GM18505 (cell line): ENCODE measurements at regions not wholly inside any gene's neighbourhood (a gene's known extent, or its start where the extent isn't known, plus 50 kb on each side); places are given as distances from the start of the nearest gene placed in this dataset.
"Not testable (repeated sequence)": the region's sequence is repeated elsewhere in the genome, so short reads cannot be mapped to it uniquely, and the experiment has no call there.

Source experiments
- ATAC-seq: cut with Tn5 transposase; IDR thresholded peaks from one replicate; pipeline ENCODE4 v1.9.1; 2021; ENCODE audit not compliant: unreplicated experiment
- POLR2A ChIP-seq: IDR thresholded peaks from 4 replicates; pipeline ENCODE4 v1.6.1; 2011; ENCODE audit warnings: borderline replicate concordance; ENCODE audit not compliant: insufficient read depth, insufficient read length; ENCODE audit errors: extremely low read depth

DNA sequence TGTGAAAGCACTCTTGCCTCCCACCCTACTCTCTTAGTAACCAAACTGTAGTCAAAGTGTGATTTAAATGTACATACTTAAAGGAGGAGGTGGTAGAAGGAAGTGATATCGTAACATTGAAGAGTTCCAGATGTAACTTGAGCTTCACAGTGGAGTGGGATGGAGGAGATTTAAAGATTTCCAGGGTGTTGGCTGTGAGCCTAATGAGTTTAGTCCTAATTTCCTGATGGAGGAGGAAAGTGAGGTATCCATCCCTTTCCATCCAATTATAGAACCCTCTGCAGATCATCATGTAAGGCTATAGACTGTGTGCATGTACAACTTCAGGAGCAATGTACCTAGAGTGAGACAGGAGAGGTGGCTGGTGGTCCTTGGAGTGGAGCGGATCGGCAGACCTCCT lies 1163.9 kb upstream of the SEMA6A start:
- TF ChIP-seq POLR2A, result no peak
- ATAC-seq, result no peak

DNA sequence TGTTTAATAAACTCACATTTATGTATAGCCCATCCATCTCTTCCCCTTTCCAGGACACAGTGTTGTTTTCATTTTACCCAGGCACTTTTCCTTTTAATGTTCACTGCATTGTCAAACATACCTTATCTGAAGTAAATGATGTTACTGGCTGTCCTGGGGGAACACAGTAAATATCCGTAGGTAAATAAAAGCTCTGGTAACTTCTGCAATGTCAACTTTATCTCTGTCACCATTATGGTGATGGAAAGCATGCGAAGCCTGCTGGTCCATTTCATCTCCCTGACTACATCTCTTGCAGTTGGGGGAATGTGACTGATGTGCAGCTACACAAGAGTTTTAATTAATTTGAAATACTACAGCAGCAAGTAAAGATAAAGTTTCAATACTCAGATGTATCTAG lies 1162.1 kb upstream of the SEMA6A start:
- TF ChIP-seq POLR2A, result no peak
- no peak for ATAC-seq

DNA sequence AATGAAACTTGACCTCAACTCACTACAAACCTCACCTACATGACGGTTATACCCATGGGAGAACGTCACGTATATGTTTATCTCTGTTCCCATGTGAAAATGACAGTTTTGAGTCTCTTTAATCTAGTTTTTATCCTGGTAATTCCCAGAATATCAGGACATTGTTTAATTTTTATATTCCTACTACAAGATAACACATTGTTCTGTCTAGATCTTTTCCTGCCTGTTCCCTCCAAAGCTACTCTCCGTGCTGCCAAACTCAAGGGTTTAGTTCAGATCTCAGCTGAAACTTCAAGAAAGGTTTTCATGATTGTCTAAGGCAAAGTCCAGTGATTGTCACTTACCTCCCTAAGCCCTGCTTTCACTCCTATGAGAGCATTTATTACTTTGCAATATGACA lies 1159.4 kb upstream of the SEMA6A start:
- ATAC-seq, result no peak

DNA sequence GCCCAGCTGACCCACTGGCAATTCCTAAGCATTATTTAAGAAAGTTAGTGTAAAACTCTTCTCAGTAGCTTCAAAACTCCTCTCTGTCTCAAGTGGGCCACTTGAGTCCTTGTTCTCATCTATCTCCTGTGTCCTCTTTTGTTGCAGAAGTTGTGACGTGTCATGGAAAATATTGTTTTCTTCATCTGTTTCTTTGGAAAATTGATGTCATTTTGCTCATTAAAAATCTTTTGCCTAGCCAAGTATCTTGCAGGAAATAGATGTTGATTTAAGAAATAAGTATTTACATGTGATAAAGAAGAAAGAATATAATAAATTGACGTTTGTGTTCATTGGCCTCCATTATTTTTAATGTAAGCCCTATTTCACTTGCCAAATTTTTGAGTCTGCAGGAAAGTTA lies 1158.4 kb upstream of the SEMA6A start:
- TF ChIP-seq POLR2A, result no peak
- ATAC-seq, result no peak

More for the DNA sequence above, 1159.4 kb upstream of the SEMA6A start:
- TF ChIP-seq POLR2A, result no peak

DNA sequence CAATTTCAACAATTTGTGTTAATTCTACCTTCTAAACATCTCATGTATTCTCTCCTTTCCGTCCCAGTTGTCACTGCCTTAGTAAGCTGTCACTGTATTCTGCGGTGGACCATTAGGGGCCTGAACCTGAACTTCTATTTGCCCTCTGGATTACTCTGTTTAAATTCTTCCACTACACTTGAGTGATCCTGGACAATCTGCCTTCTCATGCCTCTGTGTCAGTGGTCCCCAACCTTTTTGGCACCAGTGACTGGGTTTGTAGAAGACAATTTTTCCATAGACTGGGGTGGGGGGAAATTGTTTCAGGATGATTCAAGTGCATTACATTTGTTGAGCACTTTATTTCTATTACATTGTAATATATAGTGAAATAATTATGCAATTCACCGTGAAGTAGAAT lies 1157.6 kb upstream of the SEMA6A start:
- no peak for TF ChIP-seq POLR2A
- no peak for ATAC-seq

DNA sequence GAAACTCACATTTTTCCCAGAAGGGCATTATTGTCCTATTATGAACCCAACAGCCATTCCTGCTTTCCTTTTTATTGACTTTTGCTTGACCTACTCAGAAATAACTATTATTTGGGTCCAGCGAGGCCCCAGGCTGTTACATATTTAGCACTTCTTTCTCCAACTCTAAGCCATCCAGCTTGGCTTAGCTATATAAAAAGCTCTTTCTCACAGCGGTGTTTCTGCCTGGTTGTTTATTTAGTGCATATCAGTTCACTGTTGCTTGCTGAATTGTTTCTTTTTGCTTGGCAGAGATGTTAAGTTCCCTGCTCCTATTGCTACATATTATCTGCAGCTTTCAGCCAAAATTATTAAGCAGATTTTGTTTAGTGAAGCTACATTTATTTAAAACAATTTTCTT lies 1156.8 kb upstream of the SEMA6A start:
- TF ChIP-seq POLR2A, result no peak
- ATAC-seq, result no peak

DNA sequence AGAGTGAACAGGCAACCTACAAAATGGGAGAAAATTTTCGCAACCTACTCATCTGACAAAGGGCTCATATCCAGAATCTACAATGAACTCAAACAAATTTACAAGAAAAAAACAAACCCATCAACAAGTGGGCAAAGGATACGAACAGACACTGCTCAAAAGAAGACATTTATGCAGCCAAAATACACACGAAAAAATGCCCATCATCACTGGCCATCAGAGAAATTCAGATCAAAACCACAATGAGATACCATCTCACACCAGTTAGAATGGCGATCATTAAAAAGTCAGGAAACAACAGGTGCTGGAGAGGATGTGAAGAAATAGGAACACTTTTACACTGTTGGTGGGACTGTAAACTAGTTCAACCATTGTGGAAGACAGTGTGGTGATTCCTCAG lies 1146.2 kb upstream of the SEMA6A start:
- ATAC-seq, result not testable (repeated sequence)

DNA sequence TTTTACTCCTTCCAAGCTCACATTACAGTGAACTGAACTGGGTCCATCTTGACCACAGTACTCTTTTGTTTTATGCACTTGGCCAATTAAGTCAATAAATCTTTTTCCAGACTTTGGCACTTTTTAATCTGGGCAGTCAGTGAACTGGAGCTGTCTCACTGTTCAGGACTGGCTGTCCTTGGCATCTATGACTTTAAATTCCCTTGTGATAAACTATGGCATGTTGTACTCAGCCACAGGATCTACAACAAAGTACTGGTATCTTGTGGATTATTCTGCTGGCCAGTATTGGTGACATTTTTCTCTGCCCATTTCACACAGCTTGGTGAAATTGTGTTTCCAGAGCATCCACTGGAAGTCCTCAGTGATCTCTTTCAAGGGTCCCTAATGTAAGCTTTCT lies 1144.8 kb upstream of the SEMA6A start:
- no peak for TF ChIP-seq POLR2A
- no peak for ATAC-seq

DNA sequence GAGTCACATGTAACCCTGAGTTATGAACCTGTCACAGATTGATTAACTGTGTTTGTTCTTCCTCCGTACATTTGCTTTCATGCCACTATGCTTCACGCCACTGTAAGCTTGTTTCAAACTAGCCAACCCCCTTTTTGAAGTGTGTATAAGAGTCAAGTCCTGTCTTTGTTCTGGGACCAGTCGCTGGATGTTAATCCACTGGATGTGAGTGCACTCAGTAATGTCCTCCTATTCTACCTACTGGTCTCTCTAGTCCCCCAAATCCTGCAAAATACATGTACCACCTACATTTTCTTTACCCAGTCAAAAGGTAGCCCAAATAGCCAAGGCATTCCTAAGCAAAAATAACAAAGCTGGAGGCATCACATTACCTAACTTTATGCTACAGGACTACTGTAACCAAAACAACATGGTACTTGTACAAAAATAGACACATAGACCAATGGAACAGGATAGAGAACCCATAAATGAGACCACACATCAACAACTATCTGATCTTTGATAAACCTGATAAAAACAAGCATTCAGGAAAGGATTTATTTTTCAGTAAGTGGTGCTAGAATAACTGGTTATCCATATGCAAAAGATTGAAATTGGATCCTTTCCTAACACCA lies 1139.1 kb upstream of the SEMA6A start:
- TF ChIP-seq POLR2A, result no peak
- no peak for ATAC-seq

DNA sequence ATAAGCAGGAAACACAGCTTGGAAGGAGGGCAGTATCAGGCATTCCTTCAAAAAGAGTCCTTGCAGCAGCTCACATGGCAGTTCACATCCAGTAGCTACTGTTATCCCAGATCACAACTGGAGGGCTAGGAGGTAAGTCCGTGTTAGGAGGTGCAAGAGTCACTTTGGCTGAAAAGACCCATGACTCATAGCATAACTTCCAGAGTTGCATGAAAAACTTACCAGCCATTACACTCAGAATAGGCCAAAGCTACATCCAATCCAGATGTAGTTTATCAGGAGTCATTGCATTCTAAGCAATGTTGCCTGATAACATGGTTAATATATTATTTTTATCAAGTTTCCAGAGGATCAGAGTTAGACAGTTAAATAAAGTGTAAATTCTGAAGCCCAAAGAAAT lies 1126.4 kb upstream of the SEMA6A start:
- TF ChIP-seq POLR2A, result no peak
- no peak for ATAC-seq

DNA sequence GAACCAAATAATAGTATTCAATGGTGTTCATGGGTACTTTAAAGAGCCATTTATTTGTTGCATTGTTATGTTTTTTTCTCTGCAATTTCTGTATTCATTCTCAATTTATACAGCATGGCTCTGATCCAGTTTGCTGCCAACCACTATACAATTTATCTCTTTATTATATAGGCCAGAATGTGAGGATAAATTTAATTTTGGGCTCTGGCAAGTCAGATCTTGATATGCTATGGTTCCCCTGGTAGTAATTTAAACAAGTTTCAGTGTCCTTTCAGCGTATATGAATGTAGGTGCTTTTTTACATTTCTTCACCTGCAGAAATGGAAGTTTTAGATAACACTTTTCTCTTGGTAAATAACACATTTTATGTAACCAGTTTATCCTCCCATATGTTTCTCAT lies 1118.0 kb upstream of the SEMA6A start:
- ATAC-seq, result no peak
- TF ChIP-seq POLR2A, result no peak

DNA sequence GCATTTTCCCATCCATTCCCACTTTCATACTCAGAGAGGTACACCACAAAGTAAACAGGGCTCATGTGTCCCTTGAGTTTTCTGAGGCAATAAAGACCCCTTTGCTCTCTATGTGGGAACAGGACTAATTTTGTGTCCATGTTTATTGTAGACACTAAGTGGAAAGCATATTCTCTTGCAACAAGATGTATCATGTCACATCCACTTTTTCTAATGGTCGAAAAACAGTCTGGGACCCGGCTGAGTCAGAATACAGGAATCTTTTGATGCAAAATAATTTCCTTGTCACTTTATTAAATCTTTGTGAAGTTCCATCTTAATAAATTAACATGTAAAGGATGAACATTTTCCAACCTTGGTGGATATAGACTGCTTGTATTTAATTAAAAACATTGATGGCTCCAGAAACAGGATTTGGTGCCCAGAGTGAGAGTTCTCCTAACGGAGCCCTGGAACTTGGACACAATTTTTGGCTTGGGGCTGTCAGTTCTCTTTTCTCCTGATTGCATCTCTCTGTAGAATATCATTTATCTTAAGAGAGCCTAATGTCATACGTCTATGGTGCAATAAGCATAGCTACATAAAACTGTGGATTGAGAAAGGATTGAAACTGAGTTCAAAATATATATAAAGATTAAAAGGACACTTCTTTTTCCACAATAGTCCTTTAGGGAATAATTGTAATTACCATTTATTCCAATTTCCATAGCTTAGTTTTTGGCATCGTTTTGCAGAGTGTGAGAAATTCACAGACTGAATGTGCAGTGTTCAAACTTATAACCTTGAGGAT lies 1116.7 kb upstream of the SEMA6A start:
- no peak for ATAC-seq
- no peak for TF ChIP-seq POLR2A

DNA sequence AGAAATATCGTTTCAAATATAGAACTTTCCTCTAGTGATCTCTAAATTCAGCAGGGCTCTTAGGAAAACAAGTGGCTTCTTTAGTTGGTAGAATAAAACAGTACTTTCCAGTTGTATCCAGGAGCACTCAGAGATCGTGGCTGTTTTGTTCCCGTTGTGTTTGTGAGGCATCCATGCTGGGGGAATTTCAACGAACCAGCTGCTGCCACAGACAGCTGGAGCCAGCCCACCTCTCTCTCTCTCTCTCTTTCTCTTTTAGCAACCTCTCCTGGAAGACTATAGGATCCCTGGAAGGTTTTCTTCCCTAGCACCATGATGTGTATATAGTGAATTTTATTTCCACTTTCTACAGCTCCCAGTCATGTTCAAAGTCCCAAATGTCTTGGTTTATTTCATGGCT lies 1116.0 kb upstream of the SEMA6A start:
- ATAC-seq, result no peak

DNA sequence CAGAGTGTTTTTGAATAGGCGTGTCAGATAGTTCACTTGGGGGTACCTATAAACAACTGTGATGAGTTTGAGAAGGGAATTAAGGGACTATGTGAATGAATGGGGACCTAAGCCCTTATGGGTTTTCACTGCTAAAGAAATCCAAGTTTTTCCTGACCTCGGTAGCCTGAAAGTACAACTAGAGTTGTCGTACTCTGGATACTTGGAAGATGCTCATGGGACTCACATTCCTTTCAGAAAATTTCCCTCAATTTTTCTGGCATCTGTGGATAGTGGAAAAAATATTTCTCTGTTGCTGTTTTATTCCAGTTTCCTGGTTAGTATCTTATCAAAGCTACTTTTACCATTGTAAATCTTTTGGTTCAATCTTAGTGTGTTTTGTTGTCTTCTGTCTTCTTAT lies 1112.3 kb upstream of the SEMA6A start:
- TF ChIP-seq POLR2A, result no peak
- ATAC-seq, result no peak

More for the DNA sequence above, 1116.0 kb upstream of the SEMA6A start:
- TF ChIP-seq POLR2A, result no peak
